ENCODE measurements at regions not wholly inside any gene's neighbourhood (a gene's known extent, or its start where the extent isn't known, plus 50 kb on each side); places are given as distances from the start of the nearest gene placed in this dataset.

DNA sequence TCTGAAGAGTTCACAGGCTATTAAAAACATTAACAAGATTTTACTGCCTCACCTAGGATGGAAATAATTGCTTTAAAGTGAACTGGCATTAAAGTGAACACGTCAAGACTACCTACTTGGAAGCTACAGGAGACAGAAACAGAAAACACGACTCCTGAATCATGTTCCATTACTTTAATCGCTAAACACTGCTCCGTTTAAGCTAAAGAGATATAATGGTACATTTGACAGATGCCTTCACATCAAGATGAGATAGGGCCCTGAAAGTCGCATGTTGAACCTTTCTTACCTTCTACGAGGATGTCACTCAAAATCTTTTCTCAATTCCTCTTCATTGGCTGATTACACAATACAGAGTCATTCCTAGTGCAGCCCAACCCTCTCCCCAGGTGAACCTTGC is 206.3 kb upstream of the GATB start:
- Histone ChIP-seq H3K9ac (no peak overlapping the region), H3K79me2 (ENCODE audit: insufficient read depth, low read depth) (no peaks in the 10 kb centered on the region), H3K36me3 (ENCODE audit: insufficient read depth) (no peaks in the 10 kb centered on the region), H3K27me3 (ENCODE audit: insufficient read depth, low read depth) (no peaks in the 10 kb centered on the region), H4K20me1 (ENCODE audit: insufficient read depth) (no peaks in the 10 kb centered on the region), H2AFZ (ENCODE audit: low read depth) (no peak overlapping the region), H3K4me2 (no peak overlapping the region), H3K27ac (no peak overlapping the region), H3K4me1 (ENCODE audit: low read depth, poor library complexity, severe bottlenecking) (no peaks in the 10 kb centered on the region), H3K4me3 (IDR thresholded peaks at IDR 0.05; ENCODE audit: insufficient read depth, low read depth, low read length) (no peak overlapping the region)
- TF ChIP-seq, protein P1, sequence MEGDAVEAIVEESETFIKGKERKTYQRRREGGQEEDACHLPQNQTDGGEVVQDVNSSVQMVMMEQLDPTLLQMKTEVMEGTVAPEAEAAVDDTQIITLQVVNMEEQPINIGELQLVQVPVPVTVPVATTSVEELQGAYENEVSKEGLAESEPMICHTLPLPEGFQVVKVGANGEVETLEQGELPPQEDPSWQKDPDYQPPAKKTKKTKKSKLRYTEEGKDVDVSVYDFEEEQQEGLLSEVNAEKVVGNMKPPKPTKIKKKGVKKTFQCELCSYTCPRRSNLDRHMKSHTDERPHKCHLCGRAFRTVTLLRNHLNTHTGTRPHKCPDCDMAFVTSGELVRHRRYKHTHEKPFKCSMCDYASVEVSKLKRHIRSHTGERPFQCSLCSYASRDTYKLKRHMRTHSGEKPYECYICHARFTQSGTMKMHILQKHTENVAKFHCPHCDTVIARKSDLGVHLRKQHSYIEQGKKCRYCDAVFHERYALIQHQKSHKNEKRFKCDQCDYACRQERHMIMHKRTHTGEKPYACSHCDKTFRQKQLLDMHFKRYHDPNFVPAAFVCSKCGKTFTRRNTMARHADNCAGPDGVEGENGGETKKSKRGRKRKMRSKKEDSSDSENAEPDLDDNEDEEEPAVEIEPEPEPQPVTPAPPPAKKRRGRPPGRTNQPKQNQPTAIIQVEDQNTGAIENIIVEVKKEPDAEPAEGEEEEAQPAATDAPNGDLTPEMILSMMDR (conservative IDR thresholded peaks at IDR 0.05; ENCODE audit: low read depth, low read length), result no peak

DNA sequence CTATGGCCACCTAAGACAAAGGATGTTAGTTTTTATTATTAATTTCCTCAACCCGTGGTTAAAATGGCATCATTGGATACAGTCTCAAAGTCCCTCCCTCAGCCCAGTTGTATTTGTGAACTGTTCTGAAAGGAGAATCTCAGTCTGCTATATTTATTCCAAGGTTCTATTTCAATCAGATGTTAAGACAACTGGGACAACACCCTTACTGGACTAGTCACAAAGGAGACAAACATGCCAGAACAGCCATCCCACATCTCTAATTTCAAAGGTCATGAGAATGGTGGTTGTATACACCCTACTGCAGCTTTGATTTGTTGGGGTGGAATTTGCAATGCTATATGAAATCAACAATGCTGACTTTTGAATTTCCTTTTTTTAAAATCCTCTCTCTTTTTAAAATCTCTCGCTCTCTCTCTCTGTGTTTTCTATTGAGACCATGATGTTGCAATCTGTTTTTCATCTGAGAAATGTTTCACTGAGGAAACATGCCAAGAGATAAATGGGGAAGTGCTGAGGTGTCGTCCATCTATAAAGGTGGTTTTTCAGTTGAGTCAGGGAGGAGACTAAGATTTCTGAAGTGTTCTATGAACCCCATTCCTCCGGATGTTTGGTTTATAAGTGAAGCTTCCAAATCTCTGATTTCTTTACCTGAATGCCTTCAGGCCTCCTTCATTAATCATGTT is 201.5 kb upstream of the GATB start:
- no peak overlapping the region for H3K4me3 ChIP-seq (IDR thresholded peaks at IDR 0.05; ENCODE audit: insufficient read depth, low read depth, low read length)
- H3K9ac ChIP-seq, result no peak overlapping the region
- H3K79me2 ChIP-seq (ENCODE audit: insufficient read depth, low read depth), result no peaks in the 10 kb centered on the region
- no peaks in the 10 kb centered on the region for H3K36me3 ChIP-seq (ENCODE audit: insufficient read depth)
- TF ChIP-seq, protein P1 (conservative IDR thresholded peaks at IDR 0.05; ENCODE audit: low read depth, low read length), result no peak
- no peaks in the 10 kb centered on the region for H4K20me1 ChIP-seq (ENCODE audit: insufficient read depth)
- H3K27ac ChIP-seq, result no peak overlapping the region
- H2AFZ ChIP-seq (ENCODE audit: low read depth), result no peak overlapping the region
- no peaks in the 10 kb centered on the region for H3K4me1 ChIP-seq (ENCODE audit: low read depth, poor library complexity, severe bottlenecking)
- no peaks in the 10 kb centered on the region for H3K27me3 ChIP-seq (ENCODE audit: insufficient read depth, low read depth)
- H3K4me2 ChIP-seq, result no peak overlapping the region

DNA sequence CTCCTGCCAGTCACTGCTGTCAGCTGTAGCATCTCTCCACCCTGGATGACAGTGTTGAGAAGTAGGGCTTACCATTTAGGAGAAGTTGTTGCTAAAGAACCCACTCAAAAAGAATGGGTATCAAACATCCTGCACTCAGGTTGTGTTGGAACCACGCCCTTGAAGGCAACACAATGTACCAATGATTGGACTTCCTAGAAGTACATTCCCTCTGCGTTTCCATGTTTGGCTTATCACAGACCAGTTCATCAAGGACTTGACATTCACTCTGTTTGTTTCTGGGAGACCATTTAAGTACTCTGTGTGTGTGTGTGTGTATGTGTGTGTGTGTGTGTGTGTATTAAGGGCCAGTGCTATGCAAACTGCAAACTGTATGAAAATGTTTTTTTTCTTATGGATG is 200.6 kb upstream of the GATB start:
- Histone ChIP-seq H3K4me2 (no peak overlapping the region), H3K9ac (no peak overlapping the region), H3K4me3 (IDR thresholded peaks at IDR 0.05; ENCODE audit: insufficient read depth, low read depth, low read length) (no peak overlapping the region), H4K20me1 (ENCODE audit: insufficient read depth) (no peaks in the 10 kb centered on the region), H2AFZ (ENCODE audit: low read depth) (no peak overlapping the region), H3K27ac (no peak overlapping the region), H3K4me1 (ENCODE audit: low read depth, poor library complexity, severe bottlenecking) (no peaks in the 10 kb centered on the region), H3K36me3 (ENCODE audit: insufficient read depth) (no peaks in the 10 kb centered on the region), H3K27me3 (ENCODE audit: insufficient read depth, low read depth) (no peaks in the 10 kb centered on the region), H3K79me2 (ENCODE audit: insufficient read depth, low read depth) (no peaks in the 10 kb centered on the region)
- TF ChIP-seq, protein P1 (conservative IDR thresholded peaks at IDR 0.05; ENCODE audit: low read depth, low read length), result no peak

DNA sequence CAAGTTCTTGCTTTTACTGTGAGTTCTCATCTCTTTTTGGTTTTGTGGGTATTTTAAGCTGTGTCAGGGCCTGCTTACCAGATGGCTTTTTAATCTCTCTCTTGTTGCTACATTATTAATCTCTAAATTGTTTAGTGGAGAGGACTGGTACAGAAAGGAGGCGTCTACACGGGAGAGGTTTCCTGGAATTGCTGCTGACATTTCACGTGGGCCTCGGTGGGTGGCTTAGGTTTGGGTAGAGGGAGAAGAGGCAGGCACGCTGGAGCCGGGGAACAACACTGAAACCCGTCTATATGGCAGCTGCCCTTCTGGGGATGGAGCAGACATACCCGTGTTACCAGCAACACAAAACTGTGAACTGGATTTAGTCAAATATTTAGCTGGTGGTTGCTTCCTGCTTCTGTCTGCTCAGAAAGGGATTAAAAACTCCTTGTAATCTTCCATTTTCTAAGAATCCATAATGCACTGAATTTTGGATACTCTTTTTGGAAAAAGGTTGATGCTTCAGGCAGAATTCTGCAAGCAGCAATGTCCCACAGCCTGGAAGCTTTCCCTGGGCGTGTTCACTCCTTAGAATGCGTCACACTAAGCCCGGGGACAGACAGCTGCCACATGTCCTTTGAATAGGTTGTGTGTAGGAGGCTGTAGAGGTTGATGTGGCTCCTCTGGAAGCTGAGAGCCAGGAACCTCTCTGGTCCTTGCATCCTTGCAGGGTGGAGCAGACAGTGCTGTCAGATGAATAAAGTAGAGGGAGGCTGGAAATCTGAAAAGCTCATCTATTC is 199.8 kb upstream of the GATB start:
- Histone ChIP-seq H2AFZ (ENCODE audit: low read depth) (no peak overlapping the region), H3K79me2 (ENCODE audit: insufficient read depth, low read depth) (no peaks in the 10 kb centered on the region), H3K36me3 (ENCODE audit: insufficient read depth) (no peaks in the 10 kb centered on the region), H3K4me1 (ENCODE audit: low read depth, poor library complexity, severe bottlenecking) (no peaks in the 10 kb centered on the region), H4K20me1 (ENCODE audit: insufficient read depth) (no peaks in the 10 kb centered on the region), H3K27ac (no peak overlapping the region), H3K4me2 (no peak overlapping the region), H3K27me3 (ENCODE audit: insufficient read depth, low read depth) (no peaks in the 10 kb centered on the region), H3K4me3 (IDR thresholded peaks at IDR 0.05; ENCODE audit: insufficient read depth, low read depth, low read length) (no peak overlapping the region), H3K9ac (no peak overlapping the region)
- TF ChIP-seq, protein P1 (conservative IDR thresholded peaks at IDR 0.05; ENCODE audit: low read depth, low read length), result no peak
